Astrocyte (in vitro differentiated cells and primary cell): ENCODE measurements at regions not wholly inside any gene's neighbourhood (a gene's known extent, or its start where the extent isn't known, plus 50 kb on each side); places are given as distances from the start of the nearest gene placed in this dataset.

Experiments
- DNase-seq: peaks from one replicate; pipeline ENCODE4 v3.0.0-alpha.2; 2010; ENCODE audit warnings: low read depth
- FAIRE-seq: peaks from 2 replicates; lab custom pipeline; 2011; peaks lifted over from hg19 to GRCh38; lab: Jason Lieb, UNC
- H2AFZ ChIP-seq: 2 replicates; pipeline ENCODE4 v1.6.0; 2012; ENCODE audit warnings: low read depth, low read length, inconsistent platforms
- H3K27ac ChIP-seq: 2 replicates; pipeline ENCODE4 v1.5.1; 2011; ENCODE audit warnings: low read depth, low read length, inconsistent platforms
- H3K27me3 ChIP-seq: 2 replicates; pipeline ENCODE4 v1.6.0; 2011; ENCODE audit warnings: low read length, inconsistent platforms; ENCODE audit not compliant: insufficient read depth
- H3K36me3 ChIP-seq: 2 replicates; pipeline ENCODE4 v1.5.1; 2011; ENCODE audit warnings: low read length, inconsistent platforms; ENCODE audit not compliant: insufficient read depth
- H3K4me1 ChIP-seq: 2 replicates; pipeline ENCODE4 v1.5.1; 2011; ENCODE audit warnings: low read length, inconsistent platforms; ENCODE audit not compliant: insufficient read depth
- H3K4me2 ChIP-seq: 2 replicates; pipeline ENCODE4 v1.6.0; 2012; ENCODE audit warnings: low read length, inconsistent platforms
- H3K4me3 ChIP-seq: 2 replicates; pipeline ENCODE4 v1.5.1; 2011; ENCODE audit warnings: low read depth, mild to moderate bottlenecking, low read length, inconsistent platforms; ENCODE audit not compliant: insufficient read depth
- H3K79me2 ChIP-seq: 2 replicates; pipeline ENCODE4 v1.6.0; 2012; ENCODE audit warnings: mild to moderate bottlenecking, low read length, inconsistent platforms; ENCODE audit not compliant: insufficient read depth
- H3K9ac ChIP-seq: 2 replicates; pipeline ENCODE4 v1.6.0; 2012; ENCODE audit warnings: mild to moderate bottlenecking, low read length, inconsistent platforms
- H3K9me3 ChIP-seq: 2 replicates; pipeline ENCODE4 v1.5.1; 2012; ENCODE audit warnings: low read depth, mild to moderate bottlenecking, low read length, inconsistent platforms; ENCODE audit not compliant: insufficient read depth
- H4K20me1 ChIP-seq: 2 replicates; pipeline ENCODE4 v1.6.0; 2012; ENCODE audit warnings: low read length, inconsistent platforms; ENCODE audit not compliant: insufficient read depth
- H3K27ac Mint-ChIP-seq: one replicate; pipeline ENCODE4 v1.8.0; 2021; ENCODE audit warnings: mild to moderate bottlenecking, mixed read lengths; ENCODE audit not compliant: unreplicated experiment
- H3K27me3 Mint-ChIP-seq: one replicate; pipeline ENCODE4 v1.8.0; 2021; ENCODE audit warnings: low read depth, mixed read lengths; ENCODE audit not compliant: unreplicated experiment
- H3K36me3 Mint-ChIP-seq: one replicate; pipeline ENCODE4 v1.8.0; 2021; ENCODE audit warnings: low read depth, mixed read lengths; ENCODE audit not compliant: unreplicated experiment
- H3K4me1 Mint-ChIP-seq: one replicate; pipeline ENCODE4 v1.8.0; 2021; ENCODE audit warnings: low read depth, mixed read lengths; ENCODE audit not compliant: unreplicated experiment
- H3K4me3 Mint-ChIP-seq: one replicate; pipeline ENCODE4 v1.8.0; 2021; ENCODE audit warnings: mild to moderate bottlenecking, moderate library complexity, mixed read lengths; ENCODE audit not compliant: unreplicated experiment
- H3K9me3 Mint-ChIP-seq: one replicate; pipeline ENCODE4 v1.8.0; 2021; ENCODE audit warnings: mild to moderate bottlenecking, mixed read lengths; ENCODE audit not compliant: unreplicated experiment
- EZH2 ChIP-seq: IDR thresholded peaks from 2 replicates; pipeline ENCODE4 v1.6.1; 2012; ENCODE audit warnings: mild to moderate bottlenecking, low read length, inconsistent platforms; ENCODE audit not compliant: insufficient read depth
- TF ChIP-seq, protein P1 (sequence below): IDR thresholded peaks from 2 replicates; pipeline ENCODE4 v1.5.1; 2011; ENCODE audit warnings: low read depth, mild to moderate bottlenecking, inconsistent platforms, low read length, moderate library complexity; ENCODE audit not compliant: insufficient read depth

DNA sequence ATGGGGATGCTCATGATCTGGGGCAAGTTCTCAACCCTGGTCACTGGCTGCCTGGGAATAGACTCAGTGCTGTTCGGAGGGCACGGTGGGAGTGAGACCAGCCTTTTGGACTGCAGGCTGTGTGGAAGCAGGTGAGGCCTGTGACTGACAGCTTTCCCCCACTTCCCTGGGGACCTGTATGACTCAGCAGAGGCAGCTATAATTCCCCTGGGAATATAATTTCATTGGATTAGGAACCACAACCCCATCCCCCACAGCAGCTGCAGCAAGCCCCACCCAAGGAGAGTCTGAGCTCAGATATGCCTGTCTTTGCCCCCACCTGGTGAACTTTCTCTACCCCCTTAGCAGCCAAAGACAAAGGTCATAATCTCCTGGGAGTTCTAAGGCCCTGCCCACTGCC is 408.6 kb downstream of the PPP3CA start:
- Mint-ChIP-seq H3K4me1 (no peaks in the 10 kb centered on the region), H3K36me3 (no peaks in the 10 kb centered on the region), H3K4me3 (no peak overlapping the region), H3K27ac (no peak overlapping the region), H3K27me3 (no peaks in the 10 kb centered on the region), H3K9me3 (peaks cover 6% of the 10 kb centered on the region)
- H3K9me3 ChIP-seq, result no peaks in the 10 kb centered on the region
- no peaks in the 10 kb centered on the region for H4K20me1 ChIP-seq
- no peaks in the 10 kb centered on the region for H3K27me3 ChIP-seq
- TF ChIP-seq EZH2, result no peak
- TF ChIP-seq, protein P1, sequence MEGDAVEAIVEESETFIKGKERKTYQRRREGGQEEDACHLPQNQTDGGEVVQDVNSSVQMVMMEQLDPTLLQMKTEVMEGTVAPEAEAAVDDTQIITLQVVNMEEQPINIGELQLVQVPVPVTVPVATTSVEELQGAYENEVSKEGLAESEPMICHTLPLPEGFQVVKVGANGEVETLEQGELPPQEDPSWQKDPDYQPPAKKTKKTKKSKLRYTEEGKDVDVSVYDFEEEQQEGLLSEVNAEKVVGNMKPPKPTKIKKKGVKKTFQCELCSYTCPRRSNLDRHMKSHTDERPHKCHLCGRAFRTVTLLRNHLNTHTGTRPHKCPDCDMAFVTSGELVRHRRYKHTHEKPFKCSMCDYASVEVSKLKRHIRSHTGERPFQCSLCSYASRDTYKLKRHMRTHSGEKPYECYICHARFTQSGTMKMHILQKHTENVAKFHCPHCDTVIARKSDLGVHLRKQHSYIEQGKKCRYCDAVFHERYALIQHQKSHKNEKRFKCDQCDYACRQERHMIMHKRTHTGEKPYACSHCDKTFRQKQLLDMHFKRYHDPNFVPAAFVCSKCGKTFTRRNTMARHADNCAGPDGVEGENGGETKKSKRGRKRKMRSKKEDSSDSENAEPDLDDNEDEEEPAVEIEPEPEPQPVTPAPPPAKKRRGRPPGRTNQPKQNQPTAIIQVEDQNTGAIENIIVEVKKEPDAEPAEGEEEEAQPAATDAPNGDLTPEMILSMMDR, result no peak
- H3K36me3 ChIP-seq, result no peaks in the 10 kb centered on the region
- H3K4me1 ChIP-seq, result no peaks in the 10 kb centered on the region
- no peaks in the 10 kb centered on the region for H3K79me2 ChIP-seq
- no peak overlapping the region for H3K27ac ChIP-seq
- DNase-seq (no peak), FAIRE-seq (no peak)
- no peak overlapping the region for H2AFZ ChIP-seq
- no peak overlapping the region for H3K4me2 ChIP-seq
- H3K9ac ChIP-seq, result no peak overlapping the region
- H3K4me3 ChIP-seq, result no peak overlapping the region

DNA sequence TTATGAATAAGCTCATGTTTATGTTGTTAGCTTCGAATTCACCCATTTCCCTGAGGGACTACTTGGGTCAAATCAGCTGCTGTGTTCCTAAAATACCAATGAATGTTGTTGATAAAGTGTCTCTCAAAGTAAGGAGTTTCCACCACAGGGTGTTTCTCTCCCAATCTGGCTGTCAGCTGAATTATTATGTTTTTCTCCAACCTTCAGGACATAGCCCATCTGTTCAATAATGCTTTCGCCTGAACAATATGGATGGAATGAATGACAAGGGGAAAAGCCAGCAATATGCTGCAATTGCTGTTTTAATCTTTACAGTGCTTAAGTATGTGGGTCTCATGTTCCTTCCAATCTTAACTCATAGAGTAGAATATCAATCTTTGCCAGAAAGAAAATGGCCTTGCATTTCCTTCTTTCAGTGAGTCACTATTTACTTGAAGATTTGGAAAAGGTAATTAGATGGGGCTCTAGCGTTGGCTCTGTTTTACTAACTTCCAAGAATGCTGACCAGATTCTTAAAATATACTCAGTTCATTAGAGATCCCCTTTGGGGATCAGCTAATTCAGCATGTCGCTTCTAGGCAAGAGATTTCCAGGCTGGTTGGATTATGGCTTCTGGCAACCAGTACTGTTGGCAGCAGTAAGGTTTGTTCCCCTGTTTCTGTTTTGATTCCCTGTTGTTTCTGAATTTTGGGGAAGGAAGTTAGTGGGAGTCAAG is 410.5 kb downstream of the PPP3CA start:
- no peak overlapping the region for H3K4me3 ChIP-seq
- no peaks in the 10 kb centered on the region for H3K27me3 ChIP-seq
- no peak overlapping the region for H2AFZ ChIP-seq
- no peaks in the 10 kb centered on the region for H3K4me1 ChIP-seq
- no peak overlapping the region for H3K4me2 ChIP-seq
- no peak for TF ChIP-seq EZH2
- TF ChIP-seq, protein P1, result no peak
- DNase-seq (no peak), FAIRE-seq (no peak)
- no peaks in the 10 kb centered on the region for H3K4me1 Mint-ChIP-seq
- H3K27me3 Mint-ChIP-seq, result no peaks in the 10 kb centered on the region
- H3K27ac Mint-ChIP-seq, result no peak overlapping the region
- no peak overlapping the region for H3K27ac ChIP-seq
- no peaks in the 10 kb centered on the region for H4K20me1 ChIP-seq
- no peak overlapping the region for H3K4me3 Mint-ChIP-seq
- H3K9ac ChIP-seq, result no peak overlapping the region
- H3K9me3 ChIP-seq, result no peaks in the 10 kb centered on the region
- H3K79me2 ChIP-seq, result no peaks in the 10 kb centered on the region
- H3K36me3 Mint-ChIP-seq, result no peaks in the 10 kb centered on the region
- H3K36me3 ChIP-seq, result no peaks in the 10 kb centered on the region
- no peaks in the 10 kb centered on the region for H3K9me3 Mint-ChIP-seq

DNA sequence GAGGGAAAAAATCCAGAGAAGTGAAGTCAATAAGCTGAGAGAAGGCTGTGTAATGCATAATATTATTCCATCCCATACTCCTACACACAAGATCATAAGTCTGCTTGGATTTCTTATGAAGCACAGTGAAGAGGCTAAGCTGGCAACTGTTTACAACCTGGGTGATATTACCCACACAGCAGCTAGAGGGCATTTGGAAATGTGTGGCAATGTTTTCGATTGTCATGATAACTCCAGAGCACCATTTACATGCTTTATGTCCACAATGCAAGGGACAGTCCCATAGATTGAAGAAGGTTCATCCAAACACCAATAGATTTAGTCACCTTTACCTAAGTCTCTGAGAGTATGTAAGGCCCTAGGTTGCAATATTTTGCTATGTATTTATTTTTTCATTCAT is 412.2 kb downstream of the PPP3CA start:
- Histone ChIP-seq H4K20me1 (no peaks in the 10 kb centered on the region), H3K4me3 (no peak overlapping the region), H3K27me3 (no peaks in the 10 kb centered on the region), H3K79me2 (no peaks in the 10 kb centered on the region), H3K27ac (no peak overlapping the region), H3K4me1 (no peaks in the 10 kb centered on the region), H3K36me3 (no peaks in the 10 kb centered on the region), H2AFZ (no peak overlapping the region), H3K4me2 (no peak overlapping the region), H3K9me3 (no peaks in the 10 kb centered on the region), H3K9ac (no peak overlapping the region)
- FAIRE-seq (no peak), DNase-seq (no peak)
- H3K4me3 Mint-ChIP-seq, result no peak overlapping the region
- no peaks in the 10 kb centered on the region for H3K9me3 Mint-ChIP-seq
- TF ChIP-seq EZH2, result no peak
- TF ChIP-seq, protein P1, result peak; percentile 25
- no peaks in the 10 kb centered on the region for H3K36me3 Mint-ChIP-seq
- H3K27ac Mint-ChIP-seq, result no peak overlapping the region
- no peaks in the 10 kb centered on the region for H3K27me3 Mint-ChIP-seq
- no peaks in the 10 kb centered on the region for H3K4me1 Mint-ChIP-seq
